HG02642 (cell line): ENCODE measurements at regions not wholly inside any gene's neighbourhood (a gene's known extent, or its start where the extent isn't known, plus 50 kb on each side); places are given as distances from the start of the nearest gene placed in this dataset.
"Not testable (repeated sequence)": the region's sequence is repeated elsewhere in the genome, so short reads cannot be mapped to it uniquely, and the experiment has no call there.

Source experiments
- ATAC-seq: cut with Tn5 transposase; IDR thresholded peaks from one replicate; pipeline ENCODE4 v1.9.1; 2021; ENCODE audit warnings: mild to moderate bottlenecking; ENCODE audit not compliant: unreplicated experiment, poor library complexity

DNA sequence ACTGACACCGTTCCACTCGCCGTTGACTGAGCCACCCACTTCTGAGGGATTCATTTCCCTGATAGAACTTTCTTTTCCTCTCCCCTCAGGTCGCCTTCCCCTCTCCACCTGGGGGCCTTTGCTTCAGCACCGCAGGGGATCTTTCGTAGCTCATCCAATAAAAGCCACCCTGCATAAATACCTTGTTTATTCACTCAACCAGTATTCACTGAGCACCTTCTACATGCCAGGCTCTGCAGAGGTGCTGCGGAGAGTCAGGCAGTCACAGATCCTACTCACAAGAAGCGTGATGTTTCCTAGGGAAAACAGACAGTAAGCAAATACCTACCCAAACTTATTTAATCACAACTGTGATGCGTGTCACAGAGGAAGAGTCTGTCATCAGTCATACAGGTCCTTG is 127.7 kb downstream of the TEX36 start:
- no peak for ATAC-seq

DNA sequence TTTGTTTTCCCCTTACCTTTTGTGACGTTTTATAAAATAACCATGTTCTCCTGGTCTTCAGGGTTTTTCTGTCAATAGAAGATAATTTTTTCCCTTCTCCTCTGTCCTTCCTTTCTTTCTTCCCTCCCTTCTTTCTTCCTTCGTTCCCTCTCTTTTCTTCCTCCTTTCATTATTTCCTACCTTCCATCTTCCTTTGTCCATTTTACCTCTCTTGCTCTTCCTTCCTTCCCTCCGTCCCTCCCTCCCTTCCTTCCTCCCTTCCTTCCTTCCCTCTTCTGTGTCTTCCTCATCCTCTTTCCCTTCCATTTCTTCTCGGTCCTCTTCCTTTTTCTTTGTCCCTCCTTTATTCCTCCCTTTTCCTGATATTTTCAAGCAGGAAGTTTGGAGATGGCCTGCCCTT is 128.2 kb downstream of the TEX36 start:
- no peak for ATAC-seq

DNA sequence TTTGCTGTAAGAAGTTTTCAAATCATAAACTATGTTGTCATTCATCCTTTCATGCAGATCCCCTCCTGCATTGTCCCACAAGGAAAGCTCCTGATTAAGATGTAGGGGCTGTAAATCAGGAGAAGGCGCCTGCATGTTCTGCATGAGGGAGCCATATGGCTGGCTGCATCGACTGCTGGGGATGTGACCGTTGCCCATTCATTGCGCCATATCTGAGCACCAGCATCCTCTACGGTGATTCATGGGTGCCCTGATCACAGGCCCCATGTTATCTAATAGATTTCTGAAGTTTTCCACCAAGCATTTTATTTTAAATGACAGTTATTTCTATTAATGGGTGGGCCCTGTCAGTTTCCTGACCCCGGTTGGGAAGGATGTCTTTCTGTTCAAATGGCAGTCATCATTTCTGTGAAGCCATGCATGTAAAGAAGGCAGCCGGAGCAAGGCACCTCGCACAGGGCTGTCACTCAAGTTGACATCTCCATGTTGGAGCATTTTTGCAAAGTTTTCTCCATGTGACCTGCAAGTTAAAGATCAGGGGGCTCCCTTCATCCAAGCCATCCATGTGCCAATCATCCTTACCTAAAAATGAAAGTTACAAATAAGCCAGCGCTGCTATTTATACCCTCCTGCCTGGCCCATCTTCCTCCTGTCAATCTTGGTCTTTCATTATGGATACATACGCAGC is 128.8 kb downstream of the TEX36 start:
- ATAC-seq: no peak

DNA sequence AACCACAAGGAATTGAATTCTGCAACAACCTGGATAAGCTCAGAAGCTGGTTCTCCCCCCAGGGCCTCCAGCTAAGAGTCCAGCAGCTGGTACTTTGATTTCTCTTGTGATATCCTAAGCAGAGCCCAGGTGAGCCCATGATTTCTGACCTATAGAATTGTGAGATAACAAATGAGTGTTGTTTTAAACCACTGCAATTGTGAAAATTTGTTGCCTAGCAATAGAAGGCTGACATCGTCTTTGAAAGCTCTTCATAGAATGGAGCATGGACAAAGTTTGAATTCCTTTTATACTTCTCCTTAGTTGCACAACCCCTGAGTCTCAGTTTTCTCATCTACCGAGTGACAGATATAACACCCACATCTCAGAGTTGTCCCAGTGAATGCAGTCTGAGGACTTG is 129.9 kb downstream of the TEX36 start:
- ATAC-seq: no peak

DNA sequence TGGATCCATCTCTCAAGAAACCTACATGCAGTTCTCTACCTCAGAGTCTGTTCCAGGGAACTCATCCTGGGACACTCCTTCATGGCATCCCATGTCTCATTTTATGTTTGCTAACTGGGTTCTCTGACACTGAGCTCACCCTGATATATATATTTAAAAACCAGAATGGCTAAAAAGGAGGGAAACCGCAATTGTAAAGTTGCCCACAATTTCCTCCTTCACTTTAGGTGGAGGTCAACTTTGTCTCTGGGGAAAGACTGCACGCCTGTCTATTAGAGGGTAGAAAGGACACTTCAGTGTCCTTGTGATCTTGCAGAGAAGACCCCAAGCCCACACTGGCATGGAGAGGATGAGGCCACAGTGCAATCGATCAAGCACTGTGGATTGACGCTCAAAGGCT is 131.7 kb downstream of the TEX36 start:
- no peak for ATAC-seq

DNA sequence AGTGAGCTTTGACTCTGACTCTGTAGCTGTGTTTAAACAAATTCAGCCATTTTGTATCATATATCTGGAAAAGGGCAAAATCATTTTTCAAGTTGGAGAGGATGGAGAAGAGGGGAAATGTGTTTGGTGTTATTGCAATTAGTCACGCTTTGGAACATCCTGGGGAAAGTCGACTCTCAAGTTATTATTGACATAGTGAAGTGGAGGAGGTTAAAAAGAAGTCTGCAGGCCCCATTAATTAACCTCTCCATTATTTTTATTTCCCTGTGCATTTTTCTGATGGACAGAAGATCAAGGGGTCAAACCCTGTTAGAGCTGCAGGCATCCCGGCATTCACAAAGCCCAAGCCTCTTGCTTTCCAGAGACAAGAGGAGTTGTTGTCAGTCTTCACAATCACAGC is 132.6 kb downstream of the TEX36 start:
- ATAC-seq: no peak

DNA sequence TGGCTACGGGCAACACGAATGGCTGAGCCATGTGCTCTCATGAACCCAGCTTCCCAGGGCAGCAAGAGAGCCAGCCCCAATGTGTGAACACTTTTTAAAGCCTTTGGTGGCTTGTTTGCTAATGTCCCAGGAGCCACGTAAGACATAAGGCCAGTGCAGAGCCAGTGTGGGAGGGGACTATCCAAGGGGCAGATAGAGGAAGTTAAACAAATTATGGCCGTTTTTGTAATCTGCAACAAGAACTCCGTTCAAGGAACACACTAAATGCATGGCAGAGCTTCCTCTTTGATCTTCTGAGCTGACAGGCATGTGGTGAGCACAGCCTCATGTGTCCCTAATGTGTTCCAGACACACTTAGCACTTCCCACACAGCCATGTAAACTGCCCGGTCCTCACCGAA is 133.3 kb downstream of the TEX36 start:
- no peak for ATAC-seq

DNA sequence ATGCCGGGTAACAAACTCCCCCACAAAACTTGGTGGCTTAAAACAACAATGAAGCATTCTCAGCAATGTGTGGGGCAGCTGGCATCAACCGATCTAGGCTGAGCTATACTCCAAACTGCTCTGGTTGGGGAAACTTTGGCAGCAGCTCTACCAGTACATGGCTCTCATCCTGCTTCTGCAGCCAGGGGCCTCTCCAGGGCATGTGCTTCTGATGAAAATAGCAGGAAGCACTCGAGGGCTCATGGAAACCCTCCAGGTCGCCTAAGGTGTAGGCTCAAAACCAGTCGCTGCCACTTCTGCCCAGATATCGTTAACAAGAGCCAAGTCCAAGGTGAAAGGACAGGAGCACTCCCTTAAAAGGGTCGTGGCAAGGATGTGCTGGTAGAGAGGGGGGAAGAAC is 134.1 kb downstream of the TEX36 start:
- ATAC-seq: no peak

DNA sequence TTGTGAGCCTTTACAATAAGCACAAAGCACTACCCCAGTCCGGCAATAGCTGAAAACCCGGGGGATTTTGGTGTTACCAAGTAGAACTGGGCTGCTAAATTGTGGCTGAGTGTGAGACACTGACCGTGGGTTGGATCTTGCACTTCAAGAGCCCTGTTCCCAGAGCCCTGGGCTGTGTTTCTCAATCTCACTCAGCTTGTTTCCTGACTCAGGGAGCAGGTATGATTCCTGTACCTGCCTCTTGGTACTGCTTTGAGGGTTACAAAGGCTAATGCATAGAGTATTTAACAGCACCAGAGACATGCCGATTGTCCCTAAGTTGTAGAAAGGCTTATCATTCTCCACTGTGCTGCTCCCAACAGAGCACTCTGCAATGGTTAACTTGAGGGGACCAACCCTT is 134.6 kb downstream of the TEX36 start:
- no peak for ATAC-seq

DNA sequence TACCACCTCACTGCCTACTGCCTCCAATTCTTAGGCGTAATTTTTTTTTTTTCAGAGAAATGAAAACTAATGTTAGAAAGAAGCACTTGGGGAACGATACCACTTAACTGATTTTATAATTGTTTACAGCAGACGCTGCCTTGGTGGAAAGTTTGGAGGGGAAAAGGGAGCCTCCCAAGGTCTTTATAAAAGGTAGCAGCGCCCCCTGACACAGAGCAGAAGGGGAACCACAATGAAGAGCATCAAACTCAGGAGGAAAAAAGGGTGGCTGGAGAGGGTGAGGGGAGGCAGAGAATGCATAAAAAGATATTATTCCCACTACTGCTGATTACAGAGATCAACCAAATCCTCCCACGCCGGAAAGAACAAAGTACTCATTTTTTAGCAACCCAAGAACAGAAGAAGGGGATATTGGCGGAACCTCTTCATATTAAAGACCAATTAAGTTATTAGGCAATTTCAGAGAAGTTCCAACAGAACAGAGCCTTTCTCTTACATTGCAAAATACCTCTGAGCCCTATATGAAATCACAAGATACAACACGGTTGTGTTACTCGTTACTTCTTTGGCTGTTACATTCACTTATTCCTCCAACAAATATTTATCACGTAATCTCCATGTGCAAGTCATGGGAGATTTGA is 135.8 kb downstream of the TEX36 start:
- ATAC-seq: no peak

DNA sequence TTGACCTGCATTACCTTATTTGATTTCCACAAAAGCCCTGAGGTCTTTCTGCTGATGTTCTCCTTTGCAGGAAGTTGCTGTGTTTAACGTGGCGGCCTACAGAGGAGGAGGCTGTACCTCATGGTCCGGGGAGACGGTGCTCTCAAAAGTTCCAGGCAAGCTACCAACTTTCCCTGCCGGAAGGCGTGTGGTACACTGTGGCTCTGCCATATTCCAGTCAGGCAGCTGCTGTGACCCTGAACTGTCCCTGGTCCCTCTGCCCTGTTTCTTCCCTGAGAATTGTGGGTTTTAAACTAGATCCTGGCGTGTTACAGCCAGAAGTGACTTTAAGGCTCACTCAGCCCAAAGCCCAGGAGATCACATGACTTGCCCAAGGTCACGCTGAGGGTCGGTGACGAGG is 139.2 kb downstream of the TEX36 start:
- no peak for ATAC-seq

DNA sequence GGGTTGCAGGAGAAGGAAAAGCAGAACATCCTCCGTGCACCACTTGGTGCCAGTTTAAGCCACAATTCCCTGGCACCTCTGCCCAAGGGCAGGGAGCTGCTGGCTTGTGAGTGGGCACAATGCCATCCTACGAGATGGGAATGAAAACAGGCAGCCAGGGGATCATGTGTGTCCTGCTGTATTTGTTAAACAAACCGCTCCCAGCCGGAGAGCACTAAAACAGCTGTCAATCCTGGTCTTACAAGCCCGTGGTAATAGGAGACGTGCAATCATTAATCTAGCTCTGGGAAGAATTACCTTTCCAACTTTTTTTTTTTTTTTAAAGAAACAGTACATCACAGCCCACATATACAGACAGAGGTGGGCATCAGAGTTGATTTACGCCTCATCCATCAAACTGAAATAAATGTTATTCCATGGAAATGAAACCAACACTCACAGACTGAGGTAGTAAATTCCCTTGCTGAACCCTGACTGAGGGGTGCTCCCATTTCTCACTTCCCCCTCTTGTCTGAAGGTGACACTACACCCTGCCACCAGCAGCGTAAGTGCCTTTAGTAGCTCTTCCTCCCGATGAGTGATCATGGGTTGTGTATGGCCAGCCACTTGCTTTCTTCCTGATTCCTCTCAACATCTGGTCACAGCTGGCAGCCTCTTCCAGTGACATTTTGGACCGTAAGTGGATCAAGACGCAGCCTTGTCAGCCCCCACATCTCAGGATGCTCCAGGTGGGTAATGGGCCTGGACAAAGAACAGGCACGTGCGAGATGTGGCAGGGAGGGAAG is 143.8 kb downstream of the TEX36 start:
- no peak for ATAC-seq

DNA sequence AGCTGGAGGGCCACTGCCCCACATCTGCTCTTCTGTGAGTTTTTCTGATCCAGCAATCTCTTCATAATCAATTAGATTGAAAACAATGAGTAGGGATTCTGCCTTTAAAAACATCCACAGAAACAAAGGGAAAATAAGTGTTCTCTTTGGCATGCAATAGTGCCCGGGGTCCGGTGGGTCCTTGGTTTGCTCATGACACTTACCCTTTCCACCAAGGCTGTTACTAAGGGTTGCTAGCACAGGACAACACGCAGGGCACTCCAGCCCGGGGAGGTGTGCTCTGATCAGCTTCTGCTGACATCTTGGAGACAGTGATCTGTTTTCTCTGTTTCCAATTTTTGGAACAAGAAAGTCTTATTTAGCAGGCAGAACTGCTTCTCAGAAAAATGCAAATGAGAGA is 146.7 kb downstream of the TEX36 start:
- ATAC-seq: no peak

DNA sequence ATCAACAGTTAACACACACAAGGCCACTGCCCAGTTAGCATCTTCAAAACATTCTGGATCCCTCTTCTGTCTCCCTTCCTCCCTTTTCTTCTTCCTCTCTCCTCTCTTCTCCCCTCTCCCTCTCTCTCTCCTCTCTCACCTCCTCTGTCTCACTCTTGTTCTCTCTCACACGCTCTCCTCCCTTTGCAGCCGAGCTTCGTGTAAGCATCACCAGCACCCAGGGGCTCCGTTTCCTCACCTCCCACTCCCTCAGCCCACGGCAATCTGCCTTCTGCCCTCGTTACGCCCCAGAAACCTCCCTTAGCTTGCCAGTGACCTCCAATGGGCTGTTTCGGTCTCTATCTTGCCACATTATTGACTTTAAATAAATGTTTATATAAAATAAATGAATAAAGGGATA is 147.4 kb downstream of the TEX36 start:
- no peak for ATAC-seq

DNA sequence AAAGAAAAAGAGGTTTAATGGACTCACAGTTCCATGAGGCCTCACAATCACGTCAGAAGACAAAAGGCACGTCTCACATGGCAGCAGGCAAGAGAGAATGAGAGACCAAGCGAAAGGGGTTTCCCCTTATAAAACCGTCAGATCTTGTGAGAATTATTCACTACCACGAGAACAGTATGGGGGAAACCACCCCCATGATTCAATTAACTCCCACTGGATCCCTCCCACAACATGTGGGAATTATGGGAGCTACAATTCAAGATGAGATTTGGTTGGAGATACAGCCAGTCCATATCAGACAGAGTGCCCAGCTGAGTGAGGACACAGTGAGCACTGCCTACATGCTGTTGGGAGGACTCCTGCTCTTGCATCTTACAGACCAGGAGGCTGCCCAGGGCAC is 148.4 kb downstream of the TEX36 start:
- ATAC-seq: no peak

DNA sequence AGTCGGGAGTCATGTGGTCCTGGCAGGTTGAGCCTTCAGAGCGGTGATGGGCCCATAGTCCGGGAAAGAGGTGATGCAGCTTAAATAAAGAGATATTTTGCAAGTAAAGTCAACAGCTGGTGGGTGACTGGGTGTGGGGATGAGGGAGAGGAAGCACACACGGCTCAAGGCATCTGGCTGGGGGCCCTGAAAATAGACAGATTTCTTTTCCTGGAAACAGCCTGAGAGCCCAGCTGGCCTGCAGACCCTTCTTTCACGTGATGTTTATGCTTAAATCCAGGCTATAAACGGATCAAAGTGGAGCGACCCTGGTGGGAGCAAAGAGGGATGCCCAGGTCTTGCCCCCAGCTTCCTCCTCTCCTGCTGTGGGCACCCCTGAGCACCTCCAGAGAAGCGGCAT is 149.1 kb downstream of the TEX36 start:
- ATAC-seq: no peak

DNA sequence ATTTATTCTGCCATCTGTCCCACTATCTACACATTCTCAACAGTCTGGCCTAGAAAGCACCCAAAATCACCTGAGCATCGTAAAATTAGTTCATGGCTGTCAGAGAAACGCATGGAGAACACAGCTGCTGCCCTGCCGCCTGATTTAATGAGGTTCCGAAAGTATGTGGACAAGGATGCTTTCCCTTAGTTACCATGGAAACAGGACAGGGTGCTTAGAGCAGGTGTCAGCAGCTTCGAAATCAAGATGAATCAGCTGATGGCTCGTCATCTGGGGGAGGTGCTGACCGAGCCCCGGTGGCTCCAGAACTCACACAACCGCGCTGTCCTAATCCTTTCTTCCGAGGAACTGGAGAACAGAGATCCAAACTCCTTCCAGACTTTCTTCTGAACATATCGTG is 151.5 kb downstream of the TEX36 start:
- no peak for ATAC-seq

DNA sequence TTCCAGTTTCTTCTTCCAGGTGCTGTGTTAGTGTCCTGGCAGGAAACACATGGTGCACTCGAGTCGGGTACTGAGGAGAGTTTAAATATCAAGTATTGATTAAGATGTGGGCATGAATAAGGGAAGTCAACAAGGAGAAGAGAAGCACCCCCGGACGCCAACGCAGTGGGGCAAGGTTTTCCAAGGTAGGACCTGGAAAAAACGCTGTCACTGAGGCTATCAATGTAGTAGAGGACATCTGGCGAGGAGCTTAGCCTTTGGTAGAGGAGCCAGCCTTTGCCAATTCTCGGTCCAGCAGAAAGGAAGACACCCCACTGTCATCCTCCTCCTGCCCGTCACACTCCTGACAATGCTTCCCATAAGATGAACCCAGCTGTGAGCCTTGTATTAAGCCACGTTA is 159.6 kb downstream of the TEX36 start:
- ATAC-seq: no peak

DNA sequence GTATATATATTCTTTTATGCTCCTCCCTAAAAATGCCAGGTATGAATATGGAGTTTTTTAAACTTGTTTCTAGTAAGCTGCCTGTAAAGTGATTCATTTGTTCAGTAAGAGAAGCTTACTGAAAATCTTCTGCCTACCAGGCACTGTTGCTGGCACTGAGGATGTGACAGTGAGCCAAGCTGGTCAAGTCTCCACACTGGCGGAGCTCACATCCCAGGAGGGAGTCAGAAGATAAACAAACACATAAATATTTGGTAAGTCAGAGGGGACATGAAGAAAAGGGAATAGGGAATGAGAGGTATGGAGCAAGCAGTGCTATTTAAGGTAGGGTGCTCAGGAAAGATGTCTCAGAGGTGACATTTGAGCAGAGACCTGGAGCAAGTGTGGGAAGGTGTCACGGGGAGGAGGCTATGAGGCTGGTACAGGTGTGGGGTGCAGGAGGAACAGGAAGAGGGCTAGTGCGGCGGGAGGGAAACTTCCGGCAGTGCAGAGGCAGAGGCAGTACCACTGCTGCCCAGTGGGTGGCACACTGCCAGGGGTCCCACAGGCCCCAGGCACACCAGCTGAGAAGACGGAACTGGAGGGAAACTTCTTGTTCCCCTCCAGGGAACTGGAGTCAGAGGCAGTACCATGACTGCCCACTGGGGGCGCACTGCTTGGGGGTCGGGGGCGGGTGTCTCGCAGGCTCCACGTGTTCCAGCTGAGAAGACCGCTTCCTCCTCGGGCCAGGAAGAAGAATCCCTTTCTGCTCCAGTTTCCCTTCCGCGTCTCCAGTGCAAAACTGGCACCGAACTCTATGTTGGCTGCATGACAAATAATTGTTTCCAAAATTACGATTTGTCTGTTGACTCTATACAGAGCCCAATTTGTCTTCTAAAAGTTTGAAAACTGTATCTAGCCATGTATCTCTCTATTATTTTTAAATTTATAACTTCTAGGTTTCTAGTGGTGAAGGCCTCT is 161.0 kb downstream of the TEX36 start:
- peak; percentile 65 for ATAC-seq

DNA sequence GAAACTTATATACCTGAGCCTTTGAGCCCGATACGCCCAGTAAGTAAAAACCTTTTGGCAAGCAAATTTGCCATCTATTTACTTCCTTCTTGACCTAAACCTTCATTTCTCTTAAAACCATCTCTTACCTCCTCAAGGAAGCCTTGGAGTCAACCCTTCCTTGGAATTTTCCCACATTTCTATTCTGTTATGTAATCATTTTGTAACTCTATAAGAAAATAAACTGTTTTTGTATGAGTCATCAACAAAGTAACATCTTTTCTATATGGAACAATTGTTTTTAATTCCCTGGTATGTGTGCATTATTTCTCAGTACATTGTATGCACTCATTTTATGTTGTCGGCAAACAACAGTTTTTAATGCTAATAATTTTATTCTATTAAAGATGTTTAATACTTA is 162.0 kb downstream of the TEX36 start:
- no peak for ATAC-seq

DNA sequence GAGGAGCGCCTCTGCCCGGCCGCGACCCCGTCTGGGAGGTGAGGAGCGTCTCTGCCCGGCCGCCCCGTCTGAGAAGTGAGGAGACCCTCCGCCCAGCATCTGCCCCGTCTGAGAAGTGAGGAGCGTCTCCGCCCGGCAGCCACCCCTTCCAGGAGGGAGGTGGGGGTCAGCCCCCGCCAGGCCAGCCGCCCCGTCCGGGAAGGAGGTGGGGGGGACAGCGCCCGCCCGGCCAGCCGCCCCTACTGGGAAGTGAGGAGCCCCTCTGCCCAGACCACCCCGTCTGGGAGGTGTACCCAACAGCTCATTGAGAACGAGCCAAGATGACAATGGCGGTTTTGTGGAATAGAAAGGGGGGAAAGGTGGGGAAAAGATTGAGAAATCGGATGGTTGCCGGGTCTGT is 164.6 kb downstream of the TEX36 start:
- ATAC-seq: not testable (repeated sequence)
